HEK293 (cell line): ENCODE measurements at regions not wholly inside any gene's neighbourhood (a gene's known extent, or its start where the extent isn't known, plus 50 kb on each side); places are given as distances from the start of the nearest gene placed in this dataset.

ENCODE experiments used
- CTCF ChIA-PET: fragments of 350-600 bp; formaldehyde crosslinking; extraction: SDS; loops from one replicate; lab custom pipeline; 2021; ENCODE audit warnings: antibody characterized with exemption; lab: Yijun Ruan, JAX
- POLR2A ChIA-PET: fragments of 300-600 bp; formaldehyde crosslinking; extraction: SDS; loops from one replicate; lab custom pipeline; 2020; ENCODE audit warnings: antibody characterized with exemption, inconsistent platforms; lab: Yijun Ruan, JAX
- H3K27ac ChIP-seq: fragments of 200-500 bp; sonication (Bioruptor generic); 2 replicates; pipeline ENCODE4 v1.5.1; 2014; ENCODE audit warnings: low read depth, low read length, control low read depth, inconsistent platforms; ENCODE audit errors: extremely low read depth
- H3K36me3 ChIP-seq, 2 experiments: fragments of 200-500 bp in 1 of 2; sonication (Bioruptor generic) in 1 of 2; 1 replicate in 1 of 2; 2 replicates in 1 of 2; pipeline ENCODE4 v1.5.1; 2014 to 2017; ENCODE audit warnings: inconsistent platforms in 2 of 2, low read length in 2 of 2; ENCODE audit not compliant: control insufficient read depth in 2 of 2, insufficient read depth in 1 of 2
- H3K4me1 ChIP-seq: fragments of 200-500 bp; sonication (Bioruptor generic); 2 replicates; pipeline ENCODE4 v1.5.1; 2014; ENCODE audit warnings: mild to moderate bottlenecking, low read length, inconsistent platforms; ENCODE audit not compliant: control insufficient read depth, insufficient read depth
- H3K4me3 ChIP-seq: 2 replicates; pipeline ENCODE4 v1.5.1; 2011; ENCODE audit warnings: low read depth, mild to moderate bottlenecking, control low read depth, low read length, moderate library complexity
- H3K9me3 ChIP-seq: fragments of 200-500 bp; sonication (Bioruptor generic); 2 replicates; pipeline ENCODE4 v1.5.1; 2014; ENCODE audit warnings: low read depth, low read length, inconsistent platforms; ENCODE audit not compliant: control insufficient read depth, insufficient read depth
- CTCF ChIP-seq: fragments of 450-650 bp; formaldehyde crosslinking; IDR thresholded peaks from 2 replicates; pipeline ENCODE4 v1.5.1; 2016; ENCODE audit warnings: missing biosample characterization, missing genetic modification characterization
- KLF1 ChIP-seq: fragments of 450-650 bp; formaldehyde crosslinking; IDR thresholded peaks from 2 replicates; pipeline ENCODE4 v1.5.1; 2016; ENCODE audit warnings: missing biosample characterization, missing genetic modification characterization
- KLF7 ChIP-seq: fragments of 450-650 bp; formaldehyde crosslinking; IDR thresholded peaks from 2 replicates; pipeline ENCODE4 v1.5.1; 2016; ENCODE audit warnings: missing biosample characterization, missing genetic modification characterization, borderline replicate concordance
- MEIS1 ChIP-seq: sonication (generic); formaldehyde crosslinking; IDR thresholded peaks from 2 replicates; pipeline ENCODE4 v1.8.1; 2022; ENCODE audit warnings: missing genetic modification reagents, mild to moderate bottlenecking, borderline replicate concordance
- PRDM10 ChIP-seq: fragments of 450-650 bp; formaldehyde crosslinking; IDR thresholded peaks from 2 replicates; pipeline ENCODE4 v1.5.1; 2016; ENCODE audit warnings: missing biosample characterization, missing genetic modification characterization
- SP7 ChIP-seq: fragments of 450-650 bp; formaldehyde crosslinking; IDR thresholded peaks from 2 replicates; pipeline ENCODE4 v1.5.1; 2016; ENCODE audit warnings: missing biosample characterization, missing genetic modification characterization
- YY1 ChIP-seq: fragments of 450-650 bp; formaldehyde crosslinking; IDR thresholded peaks from 2 replicates; pipeline ENCODE4 v1.5.1; 2018; ENCODE audit warnings: missing biosample characterization, missing genetic modification characterization
- ZBTB44 ChIP-seq: fragments of 450-650 bp; IDR thresholded peaks from 2 replicates; pipeline ENCODE4 v1.5.1; 2018; ENCODE audit warnings: missing biosample characterization, mild to moderate bottlenecking, missing genetic modification characterization
- ZNF10 ChIP-seq: fragments of 450-650 bp; formaldehyde crosslinking; IDR thresholded peaks from 2 replicates; pipeline ENCODE4 v1.5.1; 2017; ENCODE audit warnings: missing biosample characterization, missing genetic modification characterization
- ZNF112 ChIP-seq: fragments of 450-650 bp; formaldehyde crosslinking; IDR thresholded peaks from 2 replicates; pipeline ENCODE4 v1.5.0; 2017; ENCODE audit warnings: missing biosample characterization, missing genetic modification characterization
- ZNF132 ChIP-seq: fragments of 450-650 bp; formaldehyde crosslinking; IDR thresholded peaks from 2 replicates; pipeline ENCODE4 v1.5.1; 2017; ENCODE audit warnings: missing biosample characterization, missing genetic modification characterization, borderline replicate concordance
- ZNF24 ChIP-seq: fragments of 450-650 bp; formaldehyde crosslinking; IDR thresholded peaks from 2 replicates; pipeline ENCODE4 v1.5.1; 2016; ENCODE audit warnings: missing biosample characterization, missing genetic modification characterization
- ZNF274 ChIP-seq, 2 experiments: fragments of 200-500 bp in 1 of 2; fragments of 450-650 bp in 1 of 2; sonication (Bioruptor generic) in 1 of 2; formaldehyde crosslinking in 1 of 2; IDR thresholded peaks; 2 replicates each; pipeline versions ENCODE4 v1.5.1 to v1.6.1; 2014 to 2016; ENCODE audit warnings: borderline replicate concordance in 1 of 2, inconsistent platforms in 1 of 2, low read length in 1 of 2, missing biosample characterization in 1 of 2, missing genetic modification characterization in 1 of 2
- ZNF311 ChIP-seq: fragments of 450-650 bp; formaldehyde crosslinking; IDR thresholded peaks from 2 replicates; pipeline ENCODE4 v1.5.1; 2017; ENCODE audit warnings: missing biosample characterization, missing genetic modification characterization, borderline replicate concordance
- ZNF335 ChIP-seq: fragments of 450-650 bp; formaldehyde crosslinking; conservative IDR thresholded peaks from 2 replicates; pipeline ENCODE4 v1.5.1; 2016; ENCODE audit warnings: missing biosample characterization, missing genetic modification characterization
- ZNF354C ChIP-seq: fragments of 450-650 bp; formaldehyde crosslinking; IDR thresholded peaks from 2 replicates; pipeline ENCODE4 v1.5.1; 2016; ENCODE audit warnings: missing biosample characterization, missing genetic modification characterization, low read depth, borderline replicate concordance
- ZNF473 ChIP-seq: fragments of 450-650 bp; formaldehyde crosslinking; IDR thresholded peaks from 2 replicates; pipeline ENCODE4 v1.5.1; 2017; ENCODE audit warnings: missing biosample characterization, missing genetic modification characterization
- ZNF501 ChIP-seq: fragments of 450-650 bp; formaldehyde crosslinking; IDR thresholded peaks from 2 replicates; pipeline ENCODE4 v1.5.1; 2016; ENCODE audit warnings: missing biosample characterization, missing genetic modification characterization
- ZNF585B ChIP-seq: fragments of 450-650 bp; formaldehyde crosslinking; IDR thresholded peaks from 2 replicates; pipeline ENCODE4 v1.5.1; 2016; ENCODE audit warnings: missing biosample characterization, missing genetic modification characterization
- ZSCAN16 ChIP-seq: fragments of 450-650 bp; formaldehyde crosslinking; IDR thresholded peaks from 2 replicates; pipeline ENCODE4 v1.5.1; 2016; ENCODE audit warnings: missing biosample characterization, missing genetic modification characterization
- TF ChIP-seq, protein P1 (sequence below): fragments of 450-650 bp; formaldehyde crosslinking; IDR thresholded peaks from 2 replicates; pipeline ENCODE4 v1.5.1; 2016; ENCODE audit warnings: missing biosample characterization, missing genetic modification characterization
- TF ChIP-seq, protein P2 (sequence below): fragments of 450-650 bp; formaldehyde crosslinking; IDR thresholded peaks from 2 replicates; pipeline ENCODE4 v1.5.1; 2017; ENCODE audit warnings: missing biosample characterization, missing genetic modification characterization

DNA sequence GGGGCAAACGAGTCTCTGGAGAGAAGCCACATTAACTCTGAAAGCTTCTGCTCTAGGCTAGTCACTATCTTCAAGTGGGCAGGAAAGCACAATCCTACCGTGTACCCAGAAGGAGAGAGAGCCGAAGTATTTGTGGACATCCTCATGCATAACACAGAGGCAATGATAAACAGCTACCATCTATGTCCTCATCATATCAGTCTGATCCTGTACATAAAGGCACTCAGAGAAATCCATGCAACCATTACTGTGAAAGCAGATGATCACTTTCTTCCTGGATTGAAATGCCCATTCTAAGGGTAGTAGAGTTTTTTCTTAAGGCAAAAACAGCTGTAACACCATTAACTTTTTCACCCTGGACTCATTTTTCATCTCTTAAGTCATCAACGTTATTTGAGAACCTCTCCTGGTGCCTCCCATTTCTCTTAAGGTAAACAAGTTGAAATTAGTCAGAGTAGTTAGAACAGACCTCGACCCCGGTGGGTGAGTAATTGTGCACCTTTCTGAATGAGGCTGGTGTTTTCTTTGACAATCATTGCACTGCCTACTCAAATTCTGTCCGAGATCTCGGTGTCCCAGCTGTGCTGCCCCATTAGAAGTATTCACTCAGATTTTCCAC lies 327.4 kb downstream of the SHQ1 start (continued):
- 0 out of 2 replicates have a peak, but pooled peaks have one; percentile 34 for TF ChIP-seq PRDM10

DNA sequence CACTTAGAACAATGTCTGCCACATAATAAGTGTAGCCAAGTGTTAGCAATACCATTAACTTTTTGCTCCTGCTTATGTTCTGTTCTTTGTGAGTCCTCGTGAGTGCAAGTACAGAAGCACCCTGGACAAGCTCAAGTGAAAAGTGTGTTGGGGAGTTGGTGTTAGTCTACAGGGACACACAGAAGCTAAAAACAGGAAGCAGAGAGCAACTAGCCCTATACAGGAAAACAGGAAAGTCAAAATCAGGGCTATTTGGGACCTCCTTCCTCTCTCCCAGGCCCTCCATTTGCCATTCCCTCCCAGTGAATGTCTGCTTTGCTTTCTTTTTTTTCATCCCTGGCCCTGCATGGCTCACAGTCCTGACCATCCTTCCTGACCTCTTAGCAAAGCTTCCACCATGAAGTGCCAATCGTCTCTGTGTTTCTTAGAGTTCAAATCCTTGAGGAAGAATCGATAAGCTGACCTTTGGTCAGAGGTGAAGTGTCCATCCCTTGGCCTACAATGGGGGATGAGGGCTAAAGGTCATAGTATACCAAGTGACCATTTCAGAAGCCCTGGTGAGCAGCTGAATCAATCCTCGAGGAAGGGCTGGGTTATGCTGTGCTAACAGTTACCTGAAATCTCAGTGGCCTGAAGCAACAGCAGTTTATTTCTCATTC lies 328.2 kb downstream of the SHQ1 start:
- TF ChIP-seq ZSCAN16 (tag by site-specific recombination) (no peak), ZNF10 (tag by site-specific recombination) (no peak), KLF1 (tag by site-specific recombination) (no peak), ZNF354C (no peak), MEIS1 (CRISPR knock-in tag) (no peak), ZNF24 (no peak), ZNF501 (no peak)
- TF ChIP-seq, all 188 proteins: peak for 0
- POLR2A ChIA-PET: no interaction called here

GRCh38 chr3:72517921-72518424 lies 330.3 kb downstream of the SHQ1 start:
- H3K36me3 ChIP-seq: no peaks in the 10 kb centered on the region
- peaks cover 4% of the 10 kb centered on the region; the same call in 1 of the 2 replicates for H3K4me1 ChIP-seq
- H3K4me3 ChIP-seq: no peak overlapping the region
- ChIA-PET CTCF (no interaction called here), POLR2A (no interaction called here)
- no peak for TF ChIP-seq ZNF112
- TF ChIP-seq ZBTB44 (tag by site-specific recombination): no peak
- no peak for TF ChIP-seq ZNF132
- TF ChIP-seq SP7: no peak
- no peak for TF ChIP-seq YY1 (tag by site-specific recombination)
- TF ChIP-seq ZNF585B: no peak
- TF ChIP-seq ZNF335 (tag by site-specific recombination): 0 out of 2 replicates have a peak, but pooled peaks have one; percentile 20
- no peak for TF ChIP-seq KLF7 (tag by site-specific recombination)
- TF ChIP-seq, protein P1, sequence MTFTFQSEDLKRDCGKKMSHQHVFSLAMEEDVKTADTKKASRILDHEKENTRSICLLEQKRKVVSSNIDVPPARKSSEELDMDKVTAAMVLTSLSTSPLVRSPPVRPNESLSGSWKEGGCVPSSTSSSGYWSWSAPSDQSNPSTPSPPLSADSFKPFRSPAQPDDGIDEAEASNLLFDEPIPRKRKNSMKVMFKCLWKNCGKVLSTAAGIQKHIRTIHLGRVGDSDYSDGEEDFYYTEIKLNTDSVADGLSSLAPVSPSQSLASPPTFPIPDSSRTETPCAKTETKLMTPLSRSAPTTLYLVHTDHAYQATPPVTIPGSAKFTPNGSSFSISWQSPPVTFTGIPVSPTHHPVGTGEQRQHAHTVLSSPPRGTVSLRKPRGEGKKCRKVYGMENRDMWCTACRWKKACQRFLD (tag by site-specific recombination): no peak
- TF ChIP-seq ZNF473 (tag by site-specific recombination): no peak
- TF ChIP-seq, protein P2, sequence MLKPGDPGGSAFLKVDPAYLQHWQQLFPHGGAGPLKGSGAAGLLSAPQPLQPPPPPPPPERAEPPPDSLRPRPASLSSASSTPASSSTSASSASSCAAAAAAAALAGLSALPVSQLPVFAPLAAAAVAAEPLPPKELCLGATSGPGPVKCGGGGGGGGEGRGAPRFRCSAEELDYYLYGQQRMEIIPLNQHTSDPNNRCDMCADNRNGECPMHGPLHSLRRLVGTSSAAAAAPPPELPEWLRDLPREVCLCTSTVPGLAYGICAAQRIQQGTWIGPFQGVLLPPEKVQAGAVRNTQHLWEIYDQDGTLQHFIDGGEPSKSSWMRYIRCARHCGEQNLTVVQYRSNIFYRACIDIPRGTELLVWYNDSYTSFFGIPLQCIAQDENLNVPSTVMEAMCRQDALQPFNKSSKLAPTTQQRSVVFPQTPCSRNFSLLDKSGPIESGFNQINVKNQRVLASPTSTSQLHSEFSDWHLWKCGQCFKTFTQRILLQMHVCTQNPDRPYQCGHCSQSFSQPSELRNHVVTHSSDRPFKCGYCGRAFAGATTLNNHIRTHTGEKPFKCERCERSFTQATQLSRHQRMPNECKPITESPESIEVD (tag by site-specific recombination): peak; percentile 48; the same call in 1 of the 2 replicates
- TF ChIP-seq ZNF311 (tag by site-specific recombination): no peak
- TF ChIP-seq CTCF (tag by site-specific recombination): no peak
- no peak for TF ChIP-seq ZNF274 (IDR thresholded peaks at IDR 0.05; ENCODE audit: low read length)
- TF ChIP-seq ZNF274 (tag by site-specific recombination; IDR thresholded peaks at IDR 0.05; ENCODE audit: borderline replicate concordance): no peak
- 0 out of 2 replicates have a peak overlapping the region, but pooled peaks have one; percentile 2 for H3K27ac ChIP-seq
- no peaks in the 10 kb centered on the region for H3K9me3 ChIP-seq

More for the DNA sequence above, 328.2 kb downstream of the SHQ1 start:
- no peak overlapping the region for H3K4me3 ChIP-seq
- peaks cover 4% of the 10 kb centered on the region; the same call in 1 of the 2 replicates for H3K4me1 ChIP-seq
- no peak overlapping the region; the same call in 1 of the 2 replicates for H3K27ac ChIP-seq
- no peaks in the 10 kb centered on the region for H3K36me3 ChIP-seq
- CTCF ChIA-PET: interaction anchor here (0.7 kb wide), 1 partner anchor 32 kb away, joined by 6 read pairs; no protein-coding TSS in a partner anchor
- H3K9me3 ChIP-seq: no peaks in the 10 kb centered on the region
